Mammary epithelial cell (primary cell): ENCODE measurements at regions not wholly inside any gene's neighbourhood (a gene's known extent, or its start where the extent isn't known, plus 50 kb on each side); places are given as distances from the start of the nearest gene placed in this dataset.

Experiments used
- CTCF ChIP-seq, 2 donors: IDR thresholded peaks in 1 of 2; conservative IDR thresholded peaks in 1 of 2; 2 replicates each; pipeline ENCODE4 v1.5.1; 2011 to 2012; ENCODE audit warnings: inconsistent platforms in 2 of 2, low read length in 2 of 2, mild to moderate bottlenecking in 2 of 2, control low read depth in 1 of 2, low read depth in 1 of 2; ENCODE audit not compliant: insufficient read depth in 1 of 2; ENCODE audit errors: extremely low read depth in 1 of 2
- EZH2 ChIP-seq: IDR thresholded peaks from 2 replicates; pipeline ENCODE4 v1.6.1; 2012; ENCODE audit warnings: low read length, inconsistent platforms, borderline replicate concordance

- TF ChIP-seq CTCF (conservative IDR thresholded peaks at IDR 0.05 in 1 of 2, IDR thresholded peaks at IDR 0.05 in 1 of 2; ENCODE audit: extremely low read depth in 1 of 2, insufficient read depth in 1 of 2, low read depth in 1 of 2, low read length in 2 of 2) (no peak), EZH2 (no peak)
These were observed 94.3 kb upstream of the DOCK10 start for GRCh38 chr2:225136552-225136951.
